OCI-LY7 (cell line): ENCODE measurements at regions not wholly inside any gene's neighbourhood (a gene's known extent, or its start where the extent isn't known, plus 50 kb on each side); places are given as distances from the start of the nearest gene placed in this dataset.

Source experiments
- BruUV-seq: library from RNA; stranded (reverse); fragments of 400-500 nt; replicated peaks from 2 replicates; lab custom pipeline; 2021; lab: Mats Ljungman, UMichigan
- CTCF ChIA-PET: fragments of 300-600 bp; sonication (Branson Sonifier 250); formaldehyde crosslinking; loops from one replicate; lab custom pipeline; 2022; ENCODE audit warnings: antibody characterized with exemption; ENCODE audit not compliant: unreplicated experiment; lab: Charles Lee
- POLR2A ChIA-PET: fragments of 300-600 bp; sonication (Branson Sonifier 250); formaldehyde crosslinking; loops from one replicate; lab custom pipeline; 2022; ENCODE audit warnings: antibody characterized with exemption; lab: Charles Lee
- DNase-seq: peaks from one replicate; pipeline ENCODE4 v3.0.0-alpha.2; 2015; ENCODE audit warnings: low spot score
- H2AFZ ChIP-seq: fragments of 200-600 bp; sonication (generic), shearing (Covaris generic); 2 replicates; pipeline ENCODE4 v1.6.1; 2014; ENCODE audit warnings: mild to moderate bottlenecking, antibody characterized with exemption, low read length, moderate library complexity
- H3K27ac ChIP-seq: fragments of 200-600 bp; sonication (generic); 2 replicates; pipeline ENCODE4 v1.5.1; 2014; ENCODE audit warnings: mixed run types, low read depth, mild to moderate bottlenecking, moderate library complexity, low read length, inconsistent platforms; ENCODE audit not compliant: poor library complexity, severe bottlenecking
- H3K36me3 ChIP-seq: fragments of 200-600 bp; sonication (generic); 2 replicates; pipeline ENCODE4 v1.6.1; 2014; ENCODE audit warnings: mild to moderate bottlenecking, antibody characterized with exemption, low read length, moderate library complexity, mixed read lengths; ENCODE audit not compliant: insufficient read depth
- H3K4me1 ChIP-seq: fragments of 200-600 bp; sonication (generic); 2 replicates; pipeline ENCODE4 v1.5.1; 2014; ENCODE audit warnings: mild to moderate bottlenecking, low read length; ENCODE audit not compliant: insufficient read depth, poor library complexity, severe bottlenecking
- H3K4me2 ChIP-seq: fragments of 200-600 bp; sonication (generic); 2 replicates; pipeline ENCODE4 v1.6.1; 2014; ENCODE audit warnings: mild to moderate bottlenecking, low read length
- H3K4me3 ChIP-seq: fragments of 200-600 bp; sonication (generic); 2 replicates; pipeline ENCODE4 v1.5.1; 2014; ENCODE audit warnings: mild to moderate bottlenecking, low read depth, low read length; ENCODE audit not compliant: poor library complexity, severe bottlenecking
- H3K79me2 ChIP-seq: fragments of 200-600 bp; sonication (generic); 2 replicates; pipeline ENCODE4 v1.6.1; 2016; ENCODE audit warnings: low read depth, mild to moderate bottlenecking, low read length, moderate library complexity, mixed read lengths; ENCODE audit not compliant: insufficient read depth
- H3K9me2 ChIP-seq: fragments of 200-600 bp; sonication (generic); 2 replicates; pipeline ENCODE4 v1.6.1; 2016; ENCODE audit warnings: mild to moderate bottlenecking, low read length, mixed read lengths; ENCODE audit not compliant: insufficient read depth
- H3K9me3 ChIP-seq: fragments of 200-600 bp; sonication (generic); 2 replicates; pipeline ENCODE4 v1.6.1; 2014; ENCODE audit warnings: mild to moderate bottlenecking, mixed run types, low read length, mixed read lengths
- H4K20me1 ChIP-seq: fragments of 200-600 bp; sonication (generic); 2 replicates; pipeline ENCODE4 v1.6.1; 2014; ENCODE audit warnings: mild to moderate bottlenecking, antibody characterized with exemption, low read length, moderate library complexity, mixed read lengths; ENCODE audit not compliant: insufficient read depth
- CTCF ChIP-seq: fragments of 200-600 bp; sonication (generic); conservative IDR thresholded peaks from 2 replicates; pipeline ENCODE4 v1.5.1; 2014; ENCODE audit warnings: mild to moderate bottlenecking, antibody characterized with exemption, low read length, moderate library complexity, mixed read lengths
- EZH2phosphoT487 ChIP-seq: fragments of 200-600 bp; sonication (generic); IDR thresholded peaks from 2 replicates; pipeline ENCODE4 v1.6.1; 2018; ENCODE audit warnings: low read depth, borderline replicate concordance, mild to moderate bottlenecking, mixed run types, antibody characterized with exemption, low read length, moderate library complexity, mixed read lengths
- intact Hi-C: fragments of 100-400 bp; cut with micrococcal nuclease; formaldehyde crosslinking; loops from one replicate; pipeline ENCODE4 v1.10.0; 2022; ENCODE audit not compliant: unreplicated experiment

DNA sequence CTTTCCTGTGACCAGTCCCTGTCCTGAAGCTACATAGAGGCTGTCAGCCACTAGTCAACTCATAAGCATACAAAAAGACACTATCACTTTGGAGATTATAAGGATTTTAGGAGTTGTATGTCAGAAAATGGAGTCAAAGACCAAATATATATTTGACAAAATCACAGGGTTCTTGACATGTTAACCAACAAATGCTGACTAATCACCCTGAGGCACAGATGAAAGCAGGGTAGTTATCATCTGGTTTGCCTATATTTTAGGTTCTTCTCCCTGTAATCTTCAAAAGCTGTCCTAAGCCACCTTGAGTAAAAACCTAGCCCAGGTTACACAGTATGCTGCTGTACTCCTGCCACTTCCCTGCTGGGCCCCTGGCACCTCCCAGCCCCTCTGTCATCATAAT is 64.7 kb upstream of the ERCC6L2 start:
- H3K9me2 ChIP-seq, result no peaks in the 10 kb centered on the region
- ChIA-PET CTCF (no interaction called here), POLR2A (no interaction called here)
- no peak overlapping the region for H2AFZ ChIP-seq
- H3K9me3 ChIP-seq, result no peaks in the 10 kb centered on the region
- H3K4me2 ChIP-seq, result no peak overlapping the region
- no peak overlapping the region for H3K27ac ChIP-seq
- BruUV-seq, result no TSS peak
- H3K4me3 ChIP-seq, result no peak overlapping the region
- H4K20me1 ChIP-seq, result no peaks in the 10 kb centered on the region
- TF ChIP-seq CTCF, result no peak
- TF ChIP-seq EZH2phosphoT487, result no peak
- no peaks in the 10 kb centered on the region for H3K4me1 ChIP-seq
- no peaks in the 10 kb centered on the region for H3K79me2 ChIP-seq
- no peak for DNase-seq
- intact Hi-C loops, result no loop called here
- H3K36me3 ChIP-seq, result no peaks in the 10 kb centered on the region

DNA sequence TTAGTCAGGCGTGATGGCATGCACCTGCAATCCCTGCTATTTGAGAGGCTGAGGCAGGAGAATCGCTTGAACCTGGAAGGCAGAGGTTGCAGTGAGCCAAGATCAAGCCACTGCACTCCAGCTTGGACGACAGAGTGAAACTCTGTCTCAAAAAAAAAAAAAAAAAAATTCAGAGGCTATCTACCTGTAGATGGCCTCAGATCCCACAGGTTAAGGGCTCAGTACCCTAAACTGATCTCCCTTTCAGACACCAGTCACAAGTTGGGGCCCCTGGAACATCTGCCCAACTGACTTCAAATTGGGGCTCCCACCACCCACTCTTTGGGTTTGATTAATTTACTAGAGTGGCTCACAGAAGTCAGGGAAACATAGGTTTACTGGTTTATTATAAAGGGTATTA is 65.4 kb upstream of the ERCC6L2 start:
- DNase-seq, result peak; percentile 1
- BruUV-seq, result no TSS peak
- Histone ChIP-seq H3K79me2 (no peaks in the 10 kb centered on the region), H4K20me1 (no peaks in the 10 kb centered on the region), H3K4me1 (no peaks in the 10 kb centered on the region), H3K4me3 (no peak overlapping the region), H2AFZ (no peak overlapping the region), H3K36me3 (no peaks in the 10 kb centered on the region), H3K9me2 (no peaks in the 10 kb centered on the region), H3K27ac (no peak overlapping the region), H3K9me3 (no peaks in the 10 kb centered on the region), H3K4me2 (no peak overlapping the region)
- POLR2A ChIA-PET, result interaction anchor here (0.7 kb wide), 1 partner anchor 328 kb away, joined by 4 read pairs; no protein-coding TSS in a partner anchor
- TF ChIP-seq CTCF, result no peak
- TF ChIP-seq EZH2phosphoT487, result no peak
- CTCF ChIA-PET, result interaction anchor here (0.6 kb wide), 1 partner anchor 55 kb away, joined by 3 read pairs; no protein-coding TSS in a partner anchor
- intact Hi-C loops, result no loop called here

DNA sequence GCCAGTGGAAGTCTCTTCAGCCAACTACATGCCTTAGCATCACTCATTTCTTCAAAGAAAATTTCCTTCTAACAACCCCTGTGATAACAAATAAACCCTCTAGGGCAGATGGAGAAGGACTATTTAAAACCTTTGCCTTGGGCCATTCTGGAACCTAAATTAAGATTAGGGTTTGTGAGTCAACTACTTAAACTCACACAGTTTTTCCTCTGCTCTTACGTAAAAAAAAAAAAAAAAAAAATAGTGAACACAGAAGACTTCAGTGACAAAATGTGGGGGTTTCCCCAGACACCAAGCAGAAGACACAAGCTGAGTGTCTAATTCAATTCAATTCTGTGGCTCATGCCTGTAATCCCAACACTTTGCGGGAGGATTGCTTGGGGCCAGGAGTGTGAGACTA is 65.8 kb upstream of the ERCC6L2 start:
- ChIA-PET POLR2A (interaction anchor here (0.7 kb wide), 1 partner anchor 329 kb away, joined by 4 read pairs; no protein-coding TSS in a partner anchor), CTCF (interaction anchor here (0.6 kb wide), 1 partner anchor 55 kb away, joined by 3 read pairs; no protein-coding TSS in a partner anchor)
- Histone ChIP-seq H3K4me1 (no peaks in the 10 kb centered on the region), H4K20me1 (no peaks in the 10 kb centered on the region), H2AFZ (no peak overlapping the region), H3K79me2 (no peaks in the 10 kb centered on the region), H3K36me3 (no peaks in the 10 kb centered on the region), H3K27ac (no peak overlapping the region), H3K4me3 (no peak overlapping the region), H3K4me2 (no peak overlapping the region), H3K9me3 (no peaks in the 10 kb centered on the region), H3K9me2 (no peaks in the 10 kb centered on the region)
- no peak for DNase-seq
- TF ChIP-seq CTCF, result no peak
- TF ChIP-seq EZH2phosphoT487, result no peak
- intact Hi-C loops, result no loop called here
- BruUV-seq, result no TSS peak
